22Rv1 (cell line): ENCODE measurements at regions not wholly inside any gene's neighbourhood (a gene's known extent, or its start where the extent isn't known, plus 50 kb on each side); places are given as distances from the start of the nearest gene placed in this dataset.
A peak's percentile ranks its signal among the peaks of the same experiment; 100 is the strongest.

ENCODE experiments used
- H3K27ac ChIP-seq: fragments of 450-650 bp; 2 replicates; pipeline ENCODE4 v1.5.1; 2017
- ZFX ChIP-seq: fragments of 450-650 bp; IDR thresholded peaks from 2 replicates; pipeline ENCODE4 v1.6.1; 2017; ENCODE audit warnings: antibody characterized with exemption, borderline replicate concordance
- TF ChIP-seq, protein P1 (sequence below): fragments of 450-650 bp; IDR thresholded peaks from 2 replicates; pipeline ENCODE4 v1.5.1; 2017; ENCODE audit warnings: mild to moderate bottlenecking

DNA sequence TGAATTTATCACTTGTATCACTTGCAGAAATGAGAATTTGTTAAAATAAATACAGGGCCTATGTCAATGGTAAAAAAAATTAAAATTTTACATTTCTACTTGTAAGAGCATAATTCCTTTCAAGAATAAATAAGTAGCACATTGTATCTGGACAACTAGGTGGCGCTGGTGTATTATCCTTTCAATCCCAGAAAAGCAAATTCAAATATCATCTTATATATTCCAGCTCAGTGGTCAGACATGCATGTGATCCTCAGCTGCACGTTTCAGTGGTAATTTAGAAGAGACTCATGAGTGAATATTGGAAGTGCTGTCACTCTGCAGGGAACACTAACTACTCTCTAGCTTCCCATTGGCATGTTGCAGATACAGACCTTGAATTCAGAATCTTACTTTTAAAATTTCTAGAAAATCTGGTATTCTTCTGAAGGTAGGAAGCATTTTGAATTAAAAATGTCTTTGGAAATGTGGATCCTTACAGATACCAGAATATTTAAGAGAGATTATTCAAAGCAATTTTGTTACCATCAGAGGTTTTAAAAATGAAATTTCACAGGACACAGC lies 1414.7 kb upstream of the TENM3 start:
- H3K27ac ChIP-seq: no peak overlapping the region
- TF ChIP-seq, protein P1, sequence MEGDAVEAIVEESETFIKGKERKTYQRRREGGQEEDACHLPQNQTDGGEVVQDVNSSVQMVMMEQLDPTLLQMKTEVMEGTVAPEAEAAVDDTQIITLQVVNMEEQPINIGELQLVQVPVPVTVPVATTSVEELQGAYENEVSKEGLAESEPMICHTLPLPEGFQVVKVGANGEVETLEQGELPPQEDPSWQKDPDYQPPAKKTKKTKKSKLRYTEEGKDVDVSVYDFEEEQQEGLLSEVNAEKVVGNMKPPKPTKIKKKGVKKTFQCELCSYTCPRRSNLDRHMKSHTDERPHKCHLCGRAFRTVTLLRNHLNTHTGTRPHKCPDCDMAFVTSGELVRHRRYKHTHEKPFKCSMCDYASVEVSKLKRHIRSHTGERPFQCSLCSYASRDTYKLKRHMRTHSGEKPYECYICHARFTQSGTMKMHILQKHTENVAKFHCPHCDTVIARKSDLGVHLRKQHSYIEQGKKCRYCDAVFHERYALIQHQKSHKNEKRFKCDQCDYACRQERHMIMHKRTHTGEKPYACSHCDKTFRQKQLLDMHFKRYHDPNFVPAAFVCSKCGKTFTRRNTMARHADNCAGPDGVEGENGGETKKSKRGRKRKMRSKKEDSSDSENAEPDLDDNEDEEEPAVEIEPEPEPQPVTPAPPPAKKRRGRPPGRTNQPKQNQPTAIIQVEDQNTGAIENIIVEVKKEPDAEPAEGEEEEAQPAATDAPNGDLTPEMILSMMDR: peak; percentile 87
- no peak for TF ChIP-seq ZFX

- H3K27ac ChIP-seq: no peak overlapping the region
- TF ChIP-seq ZFX: no peak
- TF ChIP-seq, protein P1: peak; percentile 39
Measured at GRCh38 chr4:180832073-180832472, 1411.1 kb upstream of the TENM3 start.

DNA sequence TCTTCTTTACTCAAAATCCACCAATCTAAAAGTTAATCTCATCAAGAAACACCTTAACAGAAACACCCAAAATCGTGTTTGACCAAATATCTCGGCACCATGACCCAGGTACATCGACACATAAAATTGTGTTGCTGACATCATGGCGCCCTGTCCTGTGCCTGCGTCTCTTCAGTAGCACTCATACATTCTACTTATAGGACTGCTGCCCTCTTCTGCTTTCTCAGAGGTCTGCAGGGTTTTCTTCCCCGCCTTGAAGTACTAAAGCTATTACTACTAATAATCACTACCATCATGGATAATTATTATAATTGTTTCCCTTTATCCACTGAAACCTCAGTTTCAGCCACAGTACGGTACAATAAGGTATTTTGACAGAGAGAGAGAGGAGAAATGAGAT lies 1403.1 kb upstream of the TENM3 start:
- TF ChIP-seq, protein P1: peak; percentile 24; the same call in 1 of the 2 replicates
- no peak for TF ChIP-seq ZFX
- no peak overlapping the region for H3K27ac ChIP-seq

DNA sequence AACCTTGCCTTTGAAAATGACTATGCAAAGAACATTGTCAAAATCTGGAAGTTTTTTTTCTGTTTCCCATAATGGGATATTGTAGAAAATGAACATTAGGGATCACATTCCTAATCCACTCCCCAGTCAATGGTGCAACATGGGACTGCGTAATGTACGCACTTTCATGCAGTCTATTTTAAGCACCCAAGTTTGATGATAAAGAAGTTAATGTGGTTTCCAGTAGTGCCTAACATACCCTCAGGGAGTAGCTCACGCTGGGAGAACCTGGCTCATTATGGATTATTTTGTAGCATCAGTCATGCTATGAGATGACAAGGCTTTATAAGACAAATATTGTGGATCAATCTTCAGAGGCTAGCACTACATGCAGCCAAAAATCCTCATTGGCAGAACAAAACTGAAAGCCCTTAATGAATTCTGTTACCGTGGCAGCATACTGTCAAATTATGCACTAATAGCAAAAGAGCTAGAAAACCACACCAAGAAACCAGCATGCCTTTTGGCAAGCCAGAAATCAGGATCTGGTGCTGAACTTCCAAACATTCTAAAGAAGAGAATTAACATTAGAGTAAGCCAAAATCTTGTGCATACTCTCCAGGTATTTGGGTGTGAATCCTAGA lies 1392.8 kb upstream of the TENM3 start:
- no peak overlapping the region for H3K27ac ChIP-seq
- TF ChIP-seq ZFX: no peak
- TF ChIP-seq, protein P1: no peak

- TF ChIP-seq, protein P1: no peak
- no peak for TF ChIP-seq ZFX
- no peak overlapping the region for H3K27ac ChIP-seq
Measured at GRCh38 chr4:180852738-180853137, 1390.5 kb upstream of the TENM3 start.

- TF ChIP-seq ZFX: no peak
- TF ChIP-seq, protein P1: no peak
- H3K27ac ChIP-seq: no peak overlapping the region
Measured at GRCh38 chr4:180855184-180855583, 1388.0 kb upstream of the TENM3 start.

DNA sequence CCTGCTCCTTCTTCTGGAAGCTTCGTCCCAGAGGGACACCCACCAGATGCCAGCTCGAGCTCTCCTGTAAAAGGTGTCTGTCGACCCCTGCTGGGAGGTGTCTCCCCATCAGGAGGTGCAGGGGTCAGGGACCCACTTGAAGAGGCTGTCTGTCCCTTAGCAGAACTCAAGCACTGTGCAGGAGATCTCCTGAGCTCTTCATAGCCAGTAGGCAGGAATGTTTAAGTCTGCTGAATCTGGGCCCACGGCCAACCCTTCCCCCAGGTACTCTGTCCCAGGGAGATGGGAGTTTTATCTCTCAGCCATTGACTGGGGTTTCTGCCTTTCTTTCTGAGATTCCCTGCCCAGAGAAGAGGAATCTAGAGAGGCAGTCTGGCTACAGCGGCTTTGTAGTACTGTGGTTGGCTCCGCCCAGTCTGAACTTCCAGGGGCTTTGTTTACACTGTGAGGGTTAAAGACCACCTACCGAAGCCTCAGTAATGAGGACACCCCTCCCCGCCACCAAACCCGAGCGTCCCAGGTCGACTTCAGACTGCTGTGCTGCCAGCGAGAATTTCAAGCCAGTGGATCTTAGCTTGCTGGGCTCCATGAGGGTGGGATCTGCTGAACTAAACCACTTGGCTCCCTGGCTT lies 1383.0 kb upstream of the TENM3 start:
- H3K27ac ChIP-seq: no peak overlapping the region
- TF ChIP-seq, protein P1: no peak
- TF ChIP-seq ZFX: no peak
